Small intestine (tissue), 7 donors: ENCODE measurements at regions not wholly inside any gene's neighbourhood (a gene's known extent, or its start where the extent isn't known, plus 50 kb on each side); places are given as distances from the start of the nearest gene placed in this dataset.
"Not testable (repeated sequence)": the region's sequence is repeated elsewhere in the genome, so short reads cannot be mapped to it uniquely, and the experiment has no call there.

Experiments used
- DNase-seq, 2 donors: peaks; one replicate each; pipeline versions ENCODE4 v3.0.0 to v3.0.0-alpha.2; 2013
- FAIRE-seq: peaks from 2 replicates; lab custom pipeline; 2012; peaks lifted over from hg19 to GRCh38; lab: Jason Lieb, UNC
- H3K27ac ChIP-seq, 3 donors: one replicate each; pipeline ENCODE4 v1.5.1; 2013; ENCODE audit warnings: low read length in 2 of 3, mild to moderate bottlenecking in 2 of 3, control low read depth in 1 of 3, inconsistent platforms in 1 of 3, low read depth in 1 of 3, moderate library complexity in 1 of 3
- H3K27me3 ChIP-seq, 3 donors: one replicate each; pipeline ENCODE4 v1.6.1; 2013; ENCODE audit warnings: low read length in 3 of 3, inconsistent platforms in 1 of 3; ENCODE audit not compliant: control insufficient read depth in 3 of 3, insufficient read depth in 3 of 3
- H3K36me3 ChIP-seq, 3 donors: one replicate each; pipeline ENCODE4 v1.6.1; 2013; ENCODE audit warnings: low read length in 3 of 3, inconsistent platforms in 1 of 3, low read depth in 1 of 3, mild to moderate bottlenecking in 1 of 3, moderate library complexity in 1 of 3; ENCODE audit not compliant: control insufficient read depth in 3 of 3, insufficient read depth in 2 of 3
- H3K4me1 ChIP-seq, 3 donors: one replicate each; pipeline ENCODE4 v1.6.1; 2013; ENCODE audit warnings: low read length in 2 of 3, inconsistent platforms in 1 of 3, low read depth in 1 of 3, mild to moderate bottlenecking in 1 of 3, moderate library complexity in 1 of 3; ENCODE audit not compliant: control insufficient read depth in 3 of 3, insufficient read depth in 2 of 3
- H3K4me3 ChIP-seq, 3 donors: one replicate each; pipeline ENCODE4 v1.5.1; 2013; ENCODE audit warnings: low read length in 3 of 3, control low read depth in 1 of 3, inconsistent platforms in 1 of 3, low read depth in 1 of 3, mild to moderate bottlenecking in 1 of 3, moderate library complexity in 1 of 3
- H3K9me3 ChIP-seq, 2 donors: one replicate each; pipeline ENCODE4 v1.6.1; 2013; ENCODE audit warnings: low read depth in 1 of 2, low read length in 1 of 2; ENCODE audit not compliant: control insufficient read depth in 2 of 2, insufficient read depth in 1 of 2
- WGBS, 3 donors: extraction: QIAGEN DNeasy Blood & Tissue Kit; methylation state at CpG; one replicate each; pipeline ENCODE4 v1.1.7; 2013; 5-methylcytosine and 5-hydroxymethylcytosine counted together
- donor health status: healthy with polysubstance abuse.
- donor health status: control.
- donor health status: control.
- donor health status: Bipolar disorder and iron deficiency.
- donor health status: healthy.

DNA sequence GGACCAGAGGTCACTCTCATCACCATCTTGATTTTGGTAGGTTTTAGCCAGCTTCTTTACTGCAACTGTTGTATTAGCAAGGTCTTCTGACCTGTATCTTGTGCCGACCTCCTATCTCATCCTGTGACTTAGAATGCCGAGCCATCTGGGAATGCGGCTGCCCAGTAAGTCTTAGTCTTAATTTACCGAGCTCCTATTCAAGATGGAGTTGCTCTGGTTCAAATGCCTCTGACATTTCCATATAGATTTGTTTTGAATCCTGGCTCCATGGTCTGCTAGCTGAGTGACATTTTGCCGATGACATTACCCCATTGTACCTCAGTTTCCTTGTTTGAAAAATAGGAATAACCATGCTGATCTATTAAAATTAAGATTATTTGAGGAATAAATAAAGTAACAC, 193.9 kb upstream of the HMCN1 start:
- H3K27ac ChIP-seq = no peak overlapping the region
- FAIRE-seq = no peak
- no peak for DNase-seq
- H3K4me3 ChIP-seq = no peak overlapping the region
- WGBS, 3 donors = 97 to 99% (median 97%) methylated on average over 5 of the region's 5 CpGs
- H3K9me3 ChIP-seq = peaks cover 0 to 9% of the 10 kb centered on the region in 2 donors
- H3K4me1 ChIP-seq = peaks cover 0 to 25% (median 0%) of the 10 kb centered on the region in 3 donors
- no peaks in the 10 kb centered on the region for H3K36me3 ChIP-seq
- no peaks in the 10 kb centered on the region for H3K27me3 ChIP-seq

GRCh38 chr1:185539277-185539943, 194.8 kb upstream of the HMCN1 start:
- FAIRE-seq = no peak
- H3K9me3 ChIP-seq = peaks cover 0 to 9% of the 10 kb centered on the region in 2 donors
- H3K4me3 ChIP-seq = no peak overlapping the region
- DNase-seq = no peak
- H3K4me1 ChIP-seq = peaks cover 0 to 25% (median 0%) of the 10 kb centered on the region in 3 donors
- no peak overlapping the region for H3K27ac ChIP-seq
- no peaks in the 10 kb centered on the region for H3K27me3 ChIP-seq
- no peaks in the 10 kb centered on the region for H3K36me3 ChIP-seq
- WGBS, 3 donors = 78 to 92% (median 85%) methylated on average over 10 of the region's 10 CpGs

- not testable (repeated sequence) for FAIRE-seq, H3K4me3 ChIP-seq, DNase-seq, H3K27me3 ChIP-seq, H3K27ac ChIP-seq, H3K9me3 ChIP-seq, H3K36me3 ChIP-seq
- peaks cover 0 to 25% (median 0%) of the 10 kb centered on the region in 3 donors for H3K4me1 ChIP-seq
- 71 to 88% (median 85%) methylated on average over 13 to 14 of the region's 16 CpGs for WGBS, 3 donors
Measured at GRCh38 chr1:185538309-185538898, 195.8 kb upstream of the HMCN1 start.

GRCh38 chr1:185537596-185537995, 196.6 kb upstream of the HMCN1 start:
- WGBS, 3 donors = 54 to 77% (median 72%) methylated on average over 2 of the region's 2 CpGs
- Histone ChIP-seq H3K27me3 (no peaks in the 10 kb centered on the region), H3K27ac (peak overlapping the region in 1 of 3 donors; percentile 82), H3K9me3 (peaks cover 0 to 9% of the 10 kb centered on the region in 2 donors), H3K36me3 (no peaks in the 10 kb centered on the region), H3K4me1 (peaks cover 0 to 17% (median 0%) of the 10 kb centered on the region in 3 donors), H3K4me3 (no peak overlapping the region)
- FAIRE-seq (no peak), DNase-seq (peak; percentile 62 to 81)

DNA sequence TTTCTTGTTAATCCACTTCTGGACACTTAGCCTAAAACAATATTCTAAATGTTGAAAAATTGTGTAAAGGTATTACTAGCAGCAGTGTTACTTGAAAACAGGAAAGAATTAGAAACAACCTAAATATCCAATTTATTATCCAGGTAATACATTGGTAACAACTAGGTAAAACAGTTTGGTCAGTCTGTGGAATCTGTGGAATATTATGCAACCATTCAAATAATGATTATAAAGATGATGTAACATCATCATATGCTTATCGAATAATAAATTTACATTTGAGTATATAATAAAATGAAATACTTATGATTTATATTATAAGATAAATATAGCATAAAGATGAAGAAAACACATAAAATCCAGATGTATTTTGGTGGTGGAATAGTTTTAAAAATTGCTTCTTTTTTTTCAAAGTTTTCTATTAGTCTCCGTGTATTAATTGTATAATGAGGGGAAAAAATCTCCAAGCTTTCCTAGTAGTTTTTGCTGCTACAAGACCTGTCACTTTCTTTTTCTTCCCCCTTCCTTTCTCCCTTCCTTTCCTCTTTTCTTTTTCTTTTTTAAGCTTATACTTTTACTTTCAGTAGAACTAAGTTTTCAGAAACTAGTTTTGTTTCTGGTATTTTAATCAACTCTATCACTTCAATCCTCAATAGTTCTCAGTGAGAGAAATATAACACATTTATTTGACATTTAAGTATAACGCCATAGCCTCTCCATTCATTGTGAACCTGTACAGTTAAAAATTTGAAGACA, 197.8 kb upstream of the HMCN1 start:
- Histone ChIP-seq H3K9me3 (peaks cover 0 to 9% of the 10 kb centered on the region in 2 donors), H3K27ac (no peak overlapping the region), H3K27me3 (no peaks in the 10 kb centered on the region), H3K4me1 (peaks cover 0 to 9% (median 0%) of the 10 kb centered on the region in 3 donors), H3K4me3 (no peak overlapping the region), H3K36me3 (no peaks in the 10 kb centered on the region)
- no peak for FAIRE-seq
- 76 to 98% (median 97%) methylated on average over 3 of the region's 3 CpGs for WGBS, 3 donors
- DNase-seq = no peak

GRCh38 chr1:185535621-185536020, 198.6 kb upstream of the HMCN1 start:
- no peaks in the 10 kb centered on the region for H3K27me3 ChIP-seq
- FAIRE-seq = no peak
- H3K36me3 ChIP-seq = no peaks in the 10 kb centered on the region
- H3K4me1 ChIP-seq = peaks cover 0 to 9% (median 0%) of the 10 kb centered on the region in 3 donors
- no peak overlapping the region for H3K27ac ChIP-seq
- no peak overlapping the region for H3K4me3 ChIP-seq
- DNase-seq = no peak
- 91 to 96% (median 92%) methylated on average over 2 of the region's 2 CpGs for WGBS, 3 donors
- H3K9me3 ChIP-seq = peaks cover 0 to 9% of the 10 kb centered on the region in 2 donors

- FAIRE-seq (no peak), DNase-seq (no peak)
- Histone ChIP-seq H3K4me3 (no peak overlapping the region), H3K27ac (no peak overlapping the region), H3K9me3 (peaks cover 0 to 9% of the 10 kb centered on the region in 2 donors), H3K36me3 (no peaks in the 10 kb centered on the region), H3K27me3 (no peaks in the 10 kb centered on the region), H3K4me1 (peaks cover 0 to 9% (median 0%) of the 10 kb centered on the region in 3 donors)
- 54 to 87% (median 72%) methylated on average over 6 of the region's 6 CpGs for WGBS, 3 donors
Measured at GRCh38 chr1:185534801-185535200, 199.4 kb upstream of the HMCN1 start.

- FAIRE-seq (no peak), DNase-seq (no peak)
- no peak overlapping the region for H3K4me3 ChIP-seq
- no peaks in the 10 kb centered on the region for H3K36me3 ChIP-seq
- H3K9me3 ChIP-seq = peaks cover 0 to 3% of the 10 kb centered on the region in 2 donors
- peaks cover 0 to 9% (median 0%) of the 10 kb centered on the region in 3 donors for H3K4me1 ChIP-seq
- WGBS, 3 donors = 78 to 97% (median 96%) methylated on average over 4 of the region's 4 CpGs
- H3K27ac ChIP-seq = no peak overlapping the region
- no peaks in the 10 kb centered on the region for H3K27me3 ChIP-seq
Measured at GRCh38 chr1:185533596-185533995, 200.6 kb upstream of the HMCN1 start.
